ENCODE measurements at regions not wholly inside any gene's neighbourhood (a gene's known extent, or its start where the extent isn't known, plus 50 kb on each side); places are given as distances from the start of the nearest gene placed in this dataset.

DNA sequence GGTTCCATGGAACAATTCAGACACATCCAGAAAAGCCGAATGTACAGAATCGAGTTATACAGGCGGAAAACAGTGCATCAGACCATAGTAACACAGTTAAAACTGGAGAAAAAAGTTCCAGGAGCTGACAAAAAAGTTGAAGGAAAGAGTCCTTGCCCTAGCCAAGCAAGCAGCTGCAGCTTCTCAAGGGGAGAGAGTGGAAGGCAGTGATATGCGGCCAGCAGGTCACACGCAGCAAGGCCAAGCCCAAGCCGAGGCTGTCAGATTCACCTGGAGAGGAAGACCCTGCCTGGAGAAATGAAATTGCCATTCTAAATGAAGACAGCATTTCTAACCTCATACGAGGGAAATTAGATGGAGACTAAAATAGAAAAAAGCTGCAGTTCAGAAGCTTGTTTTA is 55.8 kb downstream of the RGS12 start:
- no peak overlapping the region for H3K4me3 ChIP-seq (ENCODE audit: low read depth, poor library complexity, severe bottlenecking)
- TF ChIP-seq CTCF (IDR thresholded peaks at IDR 0.05) (no peak), POLR2A (IDR thresholded peaks at IDR 0.05) (no peak)
- intact Hi-C loops (cut with DNase I; ENCODE audit: low total_unique reads): no loop called here
- no peak for DNase-seq (ENCODE audit: low spot score in 2 of 2)
- WGBS, 2 donors: 91 to 95% methylated on average over 7 of the region's 7 CpGs

GRCh38 chr4:3349116-3349515 is 56.3 kb downstream of the RGS12 start:
- 93 to 95% methylated on average over 4 of the region's 4 CpGs for WGBS, 2 donors
- TF ChIP-seq POLR2A (IDR thresholded peaks at IDR 0.05): no peak
- TF ChIP-seq CTCF (IDR thresholded peaks at IDR 0.05): no peak
- H3K4me3 ChIP-seq (ENCODE audit: low read depth, poor library complexity, severe bottlenecking): no peak overlapping the region
- DNase-seq (ENCODE audit: low spot score in 2 of 2): no peak
- intact Hi-C loops (cut with DNase I; ENCODE audit: low total_unique reads): no loop called here

DNA sequence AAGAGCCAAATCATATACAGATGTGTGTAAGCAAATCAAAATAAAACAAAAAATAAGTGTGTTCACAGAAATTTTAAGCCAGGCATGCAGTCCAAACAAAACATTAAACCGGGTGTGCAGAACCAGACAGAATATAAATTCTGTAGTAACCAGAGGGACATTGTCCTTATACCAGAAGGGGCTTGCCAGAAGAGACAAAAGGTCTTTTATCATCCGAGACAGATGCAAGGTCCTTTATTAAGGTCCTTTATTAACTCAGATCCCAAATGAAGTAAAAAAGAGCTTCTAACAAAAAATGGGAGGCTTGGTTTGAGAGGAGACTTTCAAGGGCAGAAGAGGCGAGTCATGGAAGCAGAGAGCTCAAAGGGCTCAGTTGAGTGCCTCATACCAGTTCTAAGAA is 59.2 kb downstream of the RGS12 start:
- no peak for DNase-seq (ENCODE audit: low spot score in 2 of 2)
- no peak overlapping the region for H3K4me3 ChIP-seq (ENCODE audit: low read depth, poor library complexity, severe bottlenecking)
- intact Hi-C loops (cut with DNase I; ENCODE audit: low total_unique reads): no loop called here
- 86 to 88% methylated on average over 3 of the region's 3 CpGs for WGBS, 2 donors
- TF ChIP-seq POLR2A (IDR thresholded peaks at IDR 0.05) (no peak), CTCF (IDR thresholded peaks at IDR 0.05) (no peak)

DNA sequence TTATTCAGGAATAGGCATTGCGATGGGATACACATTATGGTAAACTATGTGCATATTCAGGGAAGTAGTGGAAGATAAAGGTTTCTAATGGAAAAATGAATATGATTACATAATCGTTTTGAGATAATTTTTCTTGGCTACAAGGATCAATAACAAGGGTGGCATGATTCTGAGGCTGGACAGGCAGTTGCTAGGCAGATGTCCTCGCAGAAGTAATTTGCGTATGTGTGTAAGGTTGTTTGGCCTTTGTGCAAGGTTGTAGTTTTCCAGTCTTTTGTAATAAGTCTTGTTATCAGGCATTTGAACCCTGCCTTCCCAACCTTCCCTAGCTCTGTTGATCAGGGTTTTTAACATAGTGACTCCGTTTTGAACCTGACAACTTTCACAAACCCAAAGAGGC is 59.7 kb downstream of the RGS12 start:
- TF ChIP-seq POLR2A (IDR thresholded peaks at IDR 0.05): no peak
- TF ChIP-seq CTCF (IDR thresholded peaks at IDR 0.05): no peak
- H3K4me3 ChIP-seq (ENCODE audit: low read depth, poor library complexity, severe bottlenecking): no peak overlapping the region
- intact Hi-C loops (cut with DNase I; ENCODE audit: low total_unique reads): no loop called here
- 95% methylated on average over 5 of the region's 5 CpGs for WGBS, 2 donors
- DNase-seq (ENCODE audit: low spot score in 2 of 2): no peak

DNA sequence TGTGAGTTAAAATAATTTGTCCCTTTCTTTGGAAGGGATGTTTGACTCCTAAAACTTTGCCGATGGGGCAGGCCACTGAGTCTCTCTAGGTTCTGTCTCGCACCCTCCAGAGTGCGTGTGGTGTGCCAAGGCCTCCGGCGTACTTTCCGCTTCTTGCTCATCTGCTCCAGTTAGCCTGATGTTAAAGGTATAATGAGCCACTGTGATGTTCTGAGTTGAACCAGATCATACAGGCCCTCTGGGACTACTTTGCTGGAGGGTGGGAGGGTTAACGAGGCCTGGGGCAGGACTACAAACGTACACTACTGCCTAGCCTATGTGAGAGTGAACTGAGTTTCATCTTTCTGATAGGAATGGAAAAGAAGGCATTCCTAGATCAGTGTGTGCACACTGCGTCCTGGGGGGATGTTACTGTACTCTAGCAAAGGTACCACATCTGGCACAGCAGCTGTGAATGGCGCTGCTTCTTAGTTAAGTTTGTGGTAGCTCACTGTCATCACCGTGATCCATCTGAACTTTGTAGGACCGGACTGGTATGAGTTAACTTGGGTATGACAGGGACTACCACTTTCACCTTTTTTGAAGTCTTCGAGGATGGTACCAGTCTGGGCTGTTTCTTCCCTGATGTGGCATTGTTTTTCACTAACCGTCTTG is 60.2 kb downstream of the RGS12 start:
- intact Hi-C loops (cut with DNase I; ENCODE audit: low total_unique reads): no loop called here
- TF ChIP-seq CTCF (IDR thresholded peaks at IDR 0.05) (no peak), POLR2A (IDR thresholded peaks at IDR 0.05) (no peak)
- DNase-seq (ENCODE audit: low spot score in 2 of 2): no peak
- 96% methylated on average over 14 of the region's 14 CpGs for WGBS, 2 donors
- no peak overlapping the region for H3K4me3 ChIP-seq (ENCODE audit: low read depth, poor library complexity, severe bottlenecking)

Data from lower leg skin (tissue), 4 donors.